ENCODE measurements at regions not wholly inside any gene's neighbourhood (a gene's known extent, or its start where the extent isn't known, plus 50 kb on each side); places are given as distances from the start of the nearest gene placed in this dataset.

GRCh38 chr3:74501007-74501406 lies 113.5 kb downstream of the CNTN3 start:
- no peaks in the 10 kb centered on the region for H3K79me2 ChIP-seq (ENCODE audit: low read depth)
- H3K4me2 ChIP-seq = no peak overlapping the region
- no peaks in the 10 kb centered on the region for H3K27me3 ChIP-seq
- no peak overlapping the region for H3K27ac Mint-ChIP-seq
- H3K4me1 Mint-ChIP-seq = peaks cover 4% of the 10 kb centered on the region
- H3K36me3 Mint-ChIP-seq = no peaks in the 10 kb centered on the region
- no peak for DNase-seq (ENCODE audit: low spot score)
- no peak overlapping the region for H3K27ac ChIP-seq
- no peaks in the 10 kb centered on the region for H3K27me3 Mint-ChIP-seq (ENCODE audit: insufficient read depth, low read depth)
- no peaks in the 10 kb centered on the region for H3K9me3 Mint-ChIP-seq
- H4K20me1 ChIP-seq (ENCODE audit: low read depth) = no peaks in the 10 kb centered on the region
- no peak for TF ChIP-seq EZH2phosphoT487 (IDR thresholded peaks at IDR 0.05)
- no peak for TF ChIP-seq CTCF (IDR thresholded peaks at IDR 0.05)
- no peak for TF ChIP-seq EZH2 (IDR thresholded peaks at IDR 0.05)
- H3K36me3 ChIP-seq = no peaks in the 10 kb centered on the region
- H3K9ac ChIP-seq = no peak overlapping the region
- no peak overlapping the region for H3K4me3 Mint-ChIP-seq
- peaks cover 4% of the 10 kb centered on the region for H3K4me1 ChIP-seq
- no peak overlapping the region for H2AFZ ChIP-seq (replicated peaks)
- H3K9me3 ChIP-seq (ENCODE audit: low read depth) = no peaks in the 10 kb centered on the region
- H3F3A ChIP-seq (ENCODE audit: low read depth) = no peaks in the 10 kb centered on the region
- H3K4me3 ChIP-seq = no peak overlapping the region

- Mint-ChIP-seq H3K4me3 (no peak overlapping the region), H3K27ac (no peak overlapping the region), H3K27me3 (ENCODE audit: insufficient read depth, low read depth) (no peaks in the 10 kb centered on the region), H3K9me3 (no peaks in the 10 kb centered on the region), H3K36me3 (no peaks in the 10 kb centered on the region), H3K4me1 (peaks cover 4% of the 10 kb centered on the region)
- Histone ChIP-seq H3K9ac (no peak overlapping the region), H3K9me3 (ENCODE audit: low read depth) (no peaks in the 10 kb centered on the region), H3F3A (ENCODE audit: low read depth) (no peaks in the 10 kb centered on the region), H3K4me3 (no peak overlapping the region), H3K4me1 (peaks cover 4% of the 10 kb centered on the region), H3K79me2 (ENCODE audit: low read depth) (no peaks in the 10 kb centered on the region), H4K20me1 (ENCODE audit: low read depth) (no peaks in the 10 kb centered on the region), H3K36me3 (no peaks in the 10 kb centered on the region), H3K27me3 (no peaks in the 10 kb centered on the region), H3K4me2 (no peak overlapping the region), H2AFZ (replicated peaks) (no peak overlapping the region), H3K27ac (no peak overlapping the region)
- no peak for DNase-seq (ENCODE audit: low spot score)
- TF ChIP-seq EZH2 (IDR thresholded peaks at IDR 0.05) = no peak
- TF ChIP-seq CTCF (IDR thresholded peaks at IDR 0.05) = no peak
- no peak for TF ChIP-seq EZH2phosphoT487 (IDR thresholded peaks at IDR 0.05)
These were observed 114.2 kb downstream of the CNTN3 start for GRCh38 chr3:74500257-74500656.

GRCh38 chr3:74491874-74492273 lies 122.6 kb downstream of the CNTN3 start:
- Histone ChIP-seq H3F3A (ENCODE audit: low read depth) (no peaks in the 10 kb centered on the region), H3K27ac (no peak overlapping the region), H3K9me3 (ENCODE audit: low read depth) (no peaks in the 10 kb centered on the region), H3K36me3 (no peaks in the 10 kb centered on the region), H3K4me1 (peaks cover 4% of the 10 kb centered on the region), H3K9ac (no peak overlapping the region), H3K79me2 (ENCODE audit: low read depth) (no peaks in the 10 kb centered on the region), H2AFZ (replicated peaks) (no peak overlapping the region), H3K27me3 (no peaks in the 10 kb centered on the region), H4K20me1 (ENCODE audit: low read depth) (no peaks in the 10 kb centered on the region), H3K4me2 (no peak overlapping the region), H3K4me3 (no peak overlapping the region)
- Mint-ChIP-seq H3K4me1 (peaks cover 9% of the 10 kb centered on the region), H3K4me3 (no peak overlapping the region), H3K36me3 (no peaks in the 10 kb centered on the region), H3K27me3 (ENCODE audit: insufficient read depth, low read depth) (no peaks in the 10 kb centered on the region), H3K27ac (no peak overlapping the region), H3K9me3 (no peaks in the 10 kb centered on the region)
- TF ChIP-seq CTCF (IDR thresholded peaks at IDR 0.05) = no peak
- TF ChIP-seq EZH2phosphoT487 (IDR thresholded peaks at IDR 0.05) = no peak
- no peak for TF ChIP-seq EZH2 (IDR thresholded peaks at IDR 0.05)
- no peak for DNase-seq (ENCODE audit: low spot score)

All from neural progenitor cell (in vitro differentiated cells).